Sigmoid colon (tissue), 6 donors: ENCODE measurements at regions not wholly inside any gene's neighbourhood (a gene's known extent, or its start where the extent isn't known, plus 50 kb on each side); places are given as distances from the start of the nearest gene placed in this dataset.

Experiments used
- DNase-seq: peaks from one replicate; pipeline ENCODE4 v3.0.0-alpha.2; 2019
- H3K27ac ChIP-seq, 4 donors: fragments of 200-600 bp; sonication (generic); one replicate each; pipeline ENCODE4 v1.5.1; 2016 to 2019; ENCODE audit warnings: mild to moderate bottlenecking in 1 of 4
- H3K27me3 ChIP-seq, 3 donors: fragments of 200-600 bp; sonication (generic); one replicate each; pipeline ENCODE4 v1.5.1; 2019; ENCODE audit warnings: mild to moderate bottlenecking in 1 of 3
- H3K36me3 ChIP-seq, 4 donors: fragments of 200-600 bp; sonication (generic); one replicate each; pipeline ENCODE4 v1.5.1; 2016 to 2019
- H3K4me1 ChIP-seq, 4 donors: fragments of 200-600 bp; sonication (generic); one replicate each; pipeline ENCODE4 v1.5.1; 2017 to 2019
- H3K4me3 ChIP-seq, 4 donors: fragments of 200-600 bp; sonication (generic); one replicate each; pipeline ENCODE4 v1.5.1; 2017 to 2019; ENCODE audit warnings: mild to moderate bottlenecking in 2 of 4, moderate library complexity in 1 of 4
- H3K9me3 ChIP-seq, 4 donors: fragments of 200-600 bp in 3 of 4; sonication (generic) in 3 of 4; one replicate each; pipeline versions ENCODE4 v1.5.1 to v1.6.1; 2013 to 2019
- EP300 ChIP-seq, 4 donors: sonication (generic); formaldehyde crosslinking; IDR thresholded peaks; one replicate each; pipeline ENCODE4 v1.6.1; 2017; ENCODE audit warnings: antibody characterized with exemption in 4 of 4
- POLR2A ChIP-seq, 2 donors: fragments of 450-650 bp; IDR thresholded peaks; one replicate each; pipeline ENCODE4 v1.6.1; 2016; ENCODE audit warnings: antibody characterized with exemption in 2 of 2, mild to moderate bottlenecking in 2 of 2, moderate library complexity in 2 of 2
- POLR2AphosphoS5 ChIP-seq, 4 donors: sonication (generic); formaldehyde crosslinking; IDR thresholded peaks; one replicate each; pipeline ENCODE4 v1.6.1; 2017; ENCODE audit warnings: antibody characterized with exemption in 4 of 4
- WGBS, 2 donors: extraction: QIAGEN DNeasy Blood & Tissue Kit; methylation state at CpG; one replicate each; pipeline ENCODE4 v1.1.7; 2013; 5-methylcytosine and 5-hydroxymethylcytosine counted together
- intact Hi-C: fragments of 100-400 bp; cut with DNase I; formaldehyde crosslinking; loops from one replicate; pipeline ENCODE4 v1.15.1; 2023
- TF ChIP-seq, protein P1 (sequence below), 4 experiments: fragments of 450-650 bp in 3 of 4; fragments of 200-600 bp in 1 of 4; IDR thresholded peaks; one replicate each; pipeline ENCODE4 v1.5.1; 2016 to 2019; ENCODE audit warnings: antibody characterized with exemption in 4 of 4, mild to moderate bottlenecking in 3 of 4, moderate library complexity in 2 of 4
- donor health status: healthy with polysubstance abuse.
- donor health status: healthy.

GRCh38 chrX:25561190-25561589 is 545.4 kb upstream of the ARX start:
- TF ChIP-seq POLR2AphosphoS5 (IDR thresholded peaks at IDR 0.05) (no peak), POLR2A (IDR thresholded peaks at IDR 0.05) (no peak), EP300 (IDR thresholded peaks at IDR 0.05) (no peak)
- TF ChIP-seq, protein P1, sequence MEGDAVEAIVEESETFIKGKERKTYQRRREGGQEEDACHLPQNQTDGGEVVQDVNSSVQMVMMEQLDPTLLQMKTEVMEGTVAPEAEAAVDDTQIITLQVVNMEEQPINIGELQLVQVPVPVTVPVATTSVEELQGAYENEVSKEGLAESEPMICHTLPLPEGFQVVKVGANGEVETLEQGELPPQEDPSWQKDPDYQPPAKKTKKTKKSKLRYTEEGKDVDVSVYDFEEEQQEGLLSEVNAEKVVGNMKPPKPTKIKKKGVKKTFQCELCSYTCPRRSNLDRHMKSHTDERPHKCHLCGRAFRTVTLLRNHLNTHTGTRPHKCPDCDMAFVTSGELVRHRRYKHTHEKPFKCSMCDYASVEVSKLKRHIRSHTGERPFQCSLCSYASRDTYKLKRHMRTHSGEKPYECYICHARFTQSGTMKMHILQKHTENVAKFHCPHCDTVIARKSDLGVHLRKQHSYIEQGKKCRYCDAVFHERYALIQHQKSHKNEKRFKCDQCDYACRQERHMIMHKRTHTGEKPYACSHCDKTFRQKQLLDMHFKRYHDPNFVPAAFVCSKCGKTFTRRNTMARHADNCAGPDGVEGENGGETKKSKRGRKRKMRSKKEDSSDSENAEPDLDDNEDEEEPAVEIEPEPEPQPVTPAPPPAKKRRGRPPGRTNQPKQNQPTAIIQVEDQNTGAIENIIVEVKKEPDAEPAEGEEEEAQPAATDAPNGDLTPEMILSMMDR (IDR thresholded peaks at IDR 0.05), result no peak
- H3K4me1 ChIP-seq, result no peaks in the 10 kb centered on the region
- intact Hi-C loops, result no loop called here
- H3K36me3 ChIP-seq, result no peaks in the 10 kb centered on the region
- no peak overlapping the region for H3K4me3 ChIP-seq
- H3K27ac ChIP-seq, result no peak overlapping the region
- WGBS, 2 donors, result 4 to 64% methylated on average over 1 of the region's 1 CpG
- no peaks in the 10 kb centered on the region for H3K27me3 ChIP-seq
- no peaks in the 10 kb centered on the region for H3K9me3 ChIP-seq
- no peak for DNase-seq

GRCh38 chrX:25573631-25574030 is 557.9 kb upstream of the ARX start:
- Histone ChIP-seq H3K9me3 (no peaks in the 10 kb centered on the region), H3K4me1 (no peaks in the 10 kb centered on the region), H3K27me3 (no peaks in the 10 kb centered on the region), H3K4me3 (no peak overlapping the region), H3K36me3 (no peaks in the 10 kb centered on the region), H3K27ac (no peak overlapping the region)
- DNase-seq, result no peak
- TF ChIP-seq, protein P1 (IDR thresholded peaks at IDR 0.05), result no peak
- TF ChIP-seq POLR2A (IDR thresholded peaks at IDR 0.05), result no peak
- intact Hi-C loops, result no loop called here

GRCh38 chrX:25596921-25597320 is 541.2 kb upstream of the MAGEB18 start:
- no peak overlapping the region for H3K27ac ChIP-seq
- 40 to 49% methylated on average over 2 of the region's 2 CpGs for WGBS, 2 donors
- H3K27me3 ChIP-seq, result no peaks in the 10 kb centered on the region
- no peaks in the 10 kb centered on the region for H3K4me1 ChIP-seq
- no peaks in the 10 kb centered on the region for H3K9me3 ChIP-seq
- H3K4me3 ChIP-seq, result no peak overlapping the region
- H3K36me3 ChIP-seq, result no peaks in the 10 kb centered on the region
- no peak for DNase-seq
- intact Hi-C loops, result no loop called here
- TF ChIP-seq POLR2A (IDR thresholded peaks at IDR 0.05) (no peak), POLR2AphosphoS5 (IDR thresholded peaks at IDR 0.05) (no peak), EP300 (IDR thresholded peaks at IDR 0.05) (no peak)
- TF ChIP-seq, protein P1 (IDR thresholded peaks at IDR 0.05), result no peak

DNA sequence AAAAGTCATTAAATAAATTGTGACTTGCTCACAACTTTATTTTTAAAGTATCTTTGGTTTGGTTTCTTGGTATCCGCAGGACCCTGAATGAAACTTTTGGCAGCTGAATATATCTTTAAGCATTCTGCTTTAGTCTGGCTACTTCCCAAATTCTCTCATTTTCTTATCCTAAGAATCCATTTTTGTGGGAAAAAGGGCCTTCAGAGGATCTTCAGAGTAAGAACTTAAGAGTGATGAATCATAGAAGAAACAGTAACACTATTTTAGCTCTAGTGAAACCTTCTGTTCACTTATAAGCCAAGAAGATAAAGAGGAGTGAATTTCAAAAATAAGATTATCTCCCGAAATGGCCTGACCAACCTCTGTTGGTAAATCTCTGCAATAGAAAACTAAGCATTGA is 540.6 kb upstream of the MAGEB18 start:
- intact Hi-C loops, result no loop called here
- no peak for DNase-seq
- WGBS, 2 donors, result 80 to 84% methylated on average over 2 of the region's 2 CpGs
- Histone ChIP-seq H3K9me3 (no peaks in the 10 kb centered on the region), H3K36me3 (no peaks in the 10 kb centered on the region), H3K27ac (no peak overlapping the region), H3K4me3 (no peak overlapping the region), H3K4me1 (no peaks in the 10 kb centered on the region), H3K27me3 (no peaks in the 10 kb centered on the region)
- TF ChIP-seq EP300 (IDR thresholded peaks at IDR 0.05) (no peak), POLR2AphosphoS5 (IDR thresholded peaks at IDR 0.05) (no peak), POLR2A (IDR thresholded peaks at IDR 0.05) (no peak)
- TF ChIP-seq, protein P1 (IDR thresholded peaks at IDR 0.05), result no peak

DNA sequence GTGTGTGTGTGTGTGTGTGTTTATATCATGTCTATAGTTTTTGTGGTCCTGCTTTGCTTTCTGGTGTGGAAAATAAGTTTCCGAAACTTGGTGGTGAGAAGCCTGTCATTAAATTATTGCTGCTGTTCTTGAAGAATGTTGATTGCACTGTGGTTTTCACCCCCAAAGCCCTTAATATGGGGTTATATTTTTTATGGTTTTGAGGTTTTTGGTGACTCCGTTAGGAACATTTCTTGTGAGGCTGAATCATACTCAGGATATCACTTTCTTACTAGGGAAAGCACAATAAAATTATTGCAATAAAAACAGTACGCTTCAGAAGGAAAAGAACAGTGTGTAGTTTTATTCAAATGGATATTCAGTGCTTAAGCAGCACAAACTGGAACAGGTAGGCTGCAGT is 539.1 kb upstream of the MAGEB18 start:
- DNase-seq, result no peak
- TF ChIP-seq, protein P1 (IDR thresholded peaks at IDR 0.05), result no peak
- TF ChIP-seq POLR2A (IDR thresholded peaks at IDR 0.05), result no peak
- no peak for TF ChIP-seq POLR2AphosphoS5 (IDR thresholded peaks at IDR 0.05)
- no peak for TF ChIP-seq EP300 (IDR thresholded peaks at IDR 0.05)
- WGBS, 2 donors, result 68 to 75% methylated on average over 3 of the region's 3 CpGs
- Histone ChIP-seq H3K27me3 (no peaks in the 10 kb centered on the region), H3K4me3 (no peak overlapping the region), H3K9me3 (no peaks in the 10 kb centered on the region), H3K4me1 (no peaks in the 10 kb centered on the region), H3K27ac (no peak overlapping the region), H3K36me3 (no peaks in the 10 kb centered on the region)
- intact Hi-C loops, result no loop called here
